ENCODE measurements at regions not wholly inside any gene's neighbourhood (a gene's known extent, or its start where the extent isn't known, plus 50 kb on each side); places are given as distances from the start of the nearest gene placed in this dataset.
"Not testable (repeated sequence)": the region's sequence is repeated elsewhere in the genome, so short reads cannot be mapped to it uniquely, and the experiment has no call there.

GRCh38 chr5:44048276-44048984, 340.8 kb downstream of the FGF10 start:
- Histone ChIP-seq H3K9me3 (ENCODE audit: control insufficient read depth, insufficient read depth, low read depth, low read length) (no peaks in the 10 kb centered on the region), H3K36me3 (ENCODE audit: control insufficient read depth, insufficient read depth, low read length) (no peaks in the 10 kb centered on the region), H3K27ac (ENCODE audit: low read length) (no peak overlapping the region), H3K4me3 (ENCODE audit: low read depth in 2 of 2, low read length in 2 of 2) (no peak overlapping the region), H3K4me1 (ENCODE audit: control insufficient read depth, insufficient read depth, low read length) (no peaks in the 10 kb centered on the region), H3K27me3 (ENCODE audit: control insufficient read depth, insufficient read depth, low read length) (no peaks in the 10 kb centered on the region)
- CTCF ChIA-PET, result no interaction called here
- TF ChIP-seq SIN3A (IDR thresholded peaks at IDR 0.05; ENCODE audit: borderline replicate concordance, insufficient read depth, low read depth, low read length), result no peak
- no peak for TF ChIP-seq TCF7L2 (IDR thresholded peaks at IDR 0.05; ENCODE audit: low read depth, low read length)
- TF ChIP-seq REST (IDR thresholded peaks at IDR 0.05; ENCODE audit: insufficient read depth in 1 of 2, low read depth in 2 of 2, low read length in 1 of 2), result no peak
- TF ChIP-seq CTCF (IDR thresholded peaks at IDR 0.05), result no peak
- no peak for TF ChIP-seq POLR2AphosphoS5 (IDR thresholded peaks at IDR 0.05; ENCODE audit: low read depth, low read length)
- ATAC-seq (no peak), DNase-seq (ENCODE audit: low read depth, low spot score) (no peak)
- POLR2A ChIA-PET, result no interaction called here
- in situ Hi-C loops (cut with HindIII; ENCODE audit: low pct_unique_long_range_greater_than_20kb, low sequenced_read_pairs) (no loop called here), intact Hi-C loops (cut with micrococcal nuclease; ENCODE audit: unreplicated experiment) (no loop called here)
- BruUV-seq (replicated peaks), result no TSS peak

- ATAC-seq (no peak), DNase-seq (ENCODE audit: low read depth, low spot score) (no peak)
- intact Hi-C loops (cut with micrococcal nuclease; ENCODE audit: unreplicated experiment), result no loop called here
- in situ Hi-C loops (cut with HindIII; ENCODE audit: low pct_unique_long_range_greater_than_20kb, low sequenced_read_pairs), result no loop called here
- Histone ChIP-seq H3K27ac (ENCODE audit: low read length) (no peak overlapping the region), H3K36me3 (ENCODE audit: control insufficient read depth, insufficient read depth, low read length) (no peaks in the 10 kb centered on the region), H3K27me3 (ENCODE audit: control insufficient read depth, insufficient read depth, low read length) (no peaks in the 10 kb centered on the region), H3K4me3 (ENCODE audit: low read depth in 2 of 2, low read length in 2 of 2) (no peak overlapping the region), H3K4me1 (ENCODE audit: control insufficient read depth, insufficient read depth, low read length) (no peaks in the 10 kb centered on the region), H3K9me3 (ENCODE audit: control insufficient read depth, insufficient read depth, low read depth, low read length) (no peaks in the 10 kb centered on the region)
- BruUV-seq (replicated peaks), result no TSS peak
- ChIA-PET CTCF (no interaction called here), POLR2A (no interaction called here)
- no peak for TF ChIP-seq SIN3A (IDR thresholded peaks at IDR 0.05; ENCODE audit: borderline replicate concordance, insufficient read depth, low read depth, low read length)
Measured at GRCh38 chr5:44046619-44047364, 342.4 kb downstream of the FGF10 start.

- BruUV-seq (replicated peaks); H3K4me1 ChIP-seq (ENCODE audit: control insufficient read depth, insufficient read depth, low read length); H3K4me3 ChIP-seq (ENCODE audit: low read depth in 2 of 2, low read length in 2 of 2); H3K27me3 ChIP-seq (ENCODE audit: control insufficient read depth, insufficient read depth, low read length); intact Hi-C loops (cut with micrococcal nuclease; ENCODE audit: unreplicated experiment); POLR2A ChIA-PET; DNase-seq (ENCODE audit: low read depth, low spot score); H3K36me3 ChIP-seq (ENCODE audit: control insufficient read depth, insufficient read depth, low read length); H3K27ac ChIP-seq (ENCODE audit: low read length); ATAC-seq; H3K9me3 ChIP-seq (ENCODE audit: control insufficient read depth, insufficient read depth, low read depth, low read length); CTCF ChIA-PET; in situ Hi-C loops (cut with HindIII; ENCODE audit: low pct_unique_long_range_greater_than_20kb, low sequenced_read_pairs): not testable (repeated sequence)
Measured at GRCh38 chr5:44044549-44044948, 344.7 kb downstream of the FGF10 start.
